AG04449 (cell line): ENCODE measurements at regions not wholly inside any gene's neighbourhood (a gene's known extent, or its start where the extent isn't known, plus 50 kb on each side); places are given as distances from the start of the nearest gene placed in this dataset.

Experiments used
- CTCF ChIA-PET: fragments of 350-600 bp; formaldehyde crosslinking; extraction: SDS; loops from one replicate; lab custom pipeline; 2021; ENCODE audit warnings: antibody characterized with exemption; lab: Yijun Ruan, JAX
- POLR2A ChIA-PET: fragments of 400-600, 350-600 bp; formaldehyde crosslinking; extraction: SDS; loops from one replicate; lab custom pipeline; 2020; ENCODE audit warnings: antibody characterized with exemption, inconsistent platforms; lab: Yijun Ruan, JAX
- DNase-seq: peaks from one replicate; pipeline ENCODE4 v3.0.0-alpha.2; 2010; ENCODE audit warnings: low read depth, low spot score
- H3K4me3 ChIP-seq: 2 replicates; pipeline ENCODE4 v1.5.1; 2011; ENCODE audit warnings: low read depth, mild to moderate bottlenecking, control low read depth, low read length
- TF ChIP-seq, protein P1 (sequence below): IDR thresholded peaks from one replicate; pipeline ENCODE4 v1.5.1; 2011; ENCODE audit warnings: mild to moderate bottlenecking, moderate library complexity, low read length, control low read depth, inconsistent platforms; ENCODE audit not compliant: insufficient read depth; ENCODE audit errors: missing control alignments

DNA sequence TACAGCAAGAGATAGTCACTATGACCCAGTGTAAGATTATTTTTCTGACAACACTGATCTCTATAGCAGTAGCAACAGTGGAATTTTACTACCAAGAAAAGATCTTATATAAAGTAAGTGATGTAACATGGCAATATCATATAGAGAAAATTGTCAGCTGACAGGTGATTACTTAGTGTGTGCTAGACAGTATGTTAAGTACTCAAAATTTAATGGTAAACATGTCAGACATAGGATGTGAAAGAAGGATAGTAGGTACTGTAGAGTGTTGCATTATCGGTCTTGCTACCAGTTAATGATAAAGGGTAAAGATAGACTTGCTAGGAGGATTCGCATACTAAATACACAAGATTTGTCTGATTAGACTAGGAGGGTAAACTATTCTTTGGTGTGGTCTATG lies 247.4 kb downstream of the CYLC2 start:
- DNase-seq: no peak
- ChIA-PET POLR2A (no interaction called here), CTCF (no interaction called here)
- H3K4me3 ChIP-seq: no peak overlapping the region
- TF ChIP-seq, protein P1, sequence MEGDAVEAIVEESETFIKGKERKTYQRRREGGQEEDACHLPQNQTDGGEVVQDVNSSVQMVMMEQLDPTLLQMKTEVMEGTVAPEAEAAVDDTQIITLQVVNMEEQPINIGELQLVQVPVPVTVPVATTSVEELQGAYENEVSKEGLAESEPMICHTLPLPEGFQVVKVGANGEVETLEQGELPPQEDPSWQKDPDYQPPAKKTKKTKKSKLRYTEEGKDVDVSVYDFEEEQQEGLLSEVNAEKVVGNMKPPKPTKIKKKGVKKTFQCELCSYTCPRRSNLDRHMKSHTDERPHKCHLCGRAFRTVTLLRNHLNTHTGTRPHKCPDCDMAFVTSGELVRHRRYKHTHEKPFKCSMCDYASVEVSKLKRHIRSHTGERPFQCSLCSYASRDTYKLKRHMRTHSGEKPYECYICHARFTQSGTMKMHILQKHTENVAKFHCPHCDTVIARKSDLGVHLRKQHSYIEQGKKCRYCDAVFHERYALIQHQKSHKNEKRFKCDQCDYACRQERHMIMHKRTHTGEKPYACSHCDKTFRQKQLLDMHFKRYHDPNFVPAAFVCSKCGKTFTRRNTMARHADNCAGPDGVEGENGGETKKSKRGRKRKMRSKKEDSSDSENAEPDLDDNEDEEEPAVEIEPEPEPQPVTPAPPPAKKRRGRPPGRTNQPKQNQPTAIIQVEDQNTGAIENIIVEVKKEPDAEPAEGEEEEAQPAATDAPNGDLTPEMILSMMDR: no peak

DNA sequence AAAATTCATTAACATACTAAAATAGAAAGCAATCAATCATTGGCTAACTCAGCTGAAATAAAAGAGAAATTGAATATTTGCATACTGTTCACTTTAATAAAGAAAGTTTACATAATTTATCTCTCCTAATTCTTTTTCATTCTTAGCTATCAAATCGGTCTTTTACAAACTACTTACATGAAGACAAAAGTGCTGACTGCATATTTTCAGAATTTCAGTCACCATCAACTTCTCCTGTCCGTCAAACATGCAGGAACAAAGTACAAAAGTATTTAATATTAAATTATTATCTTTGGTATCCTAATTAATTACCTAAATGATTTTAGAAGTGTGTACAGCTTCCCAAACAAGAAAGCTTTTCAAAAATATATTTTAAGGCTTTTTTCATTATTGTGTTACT lies 248.4 kb downstream of the CYLC2 start:
- DNase-seq: no peak
- POLR2A ChIA-PET: no interaction called here
- CTCF ChIA-PET: no interaction called here
- TF ChIP-seq, protein P1: no peak
- no peak overlapping the region for H3K4me3 ChIP-seq

GRCh38 chr9:103245369-103245768 lies 250.2 kb downstream of the CYLC2 start:
- no peak overlapping the region for H3K4me3 ChIP-seq
- ChIA-PET POLR2A (no interaction called here), CTCF (no interaction called here)
- DNase-seq: no peak
- TF ChIP-seq, protein P1: no peak

- TF ChIP-seq, protein P1: no peak
- H3K4me3 ChIP-seq: no peak overlapping the region
- ChIA-PET CTCF (no interaction called here), POLR2A (no interaction called here)
- DNase-seq: no peak
Observed at GRCh38 chr9:103261951-103262350, 266.8 kb downstream of the CYLC2 start.

DNA sequence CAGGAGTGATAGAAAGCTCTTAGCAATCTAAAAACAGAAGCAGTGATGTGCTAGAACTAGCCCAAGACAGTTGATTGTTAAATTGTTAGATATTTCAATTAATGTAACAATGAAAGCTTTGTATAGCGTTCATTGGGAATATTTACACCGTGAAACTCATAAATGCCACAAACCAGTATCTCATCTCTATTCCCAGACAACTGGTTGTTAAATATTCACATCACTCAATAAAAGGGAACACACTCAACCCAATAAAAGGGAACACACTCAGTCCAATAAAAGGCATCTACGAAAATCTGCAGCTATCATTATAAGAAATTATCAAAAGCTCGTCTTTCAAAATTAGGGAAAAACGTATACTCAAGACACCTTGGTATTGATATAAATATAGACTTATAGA lies 270.9 kb downstream of the CYLC2 start:
- ChIA-PET CTCF (no interaction called here), POLR2A (no interaction called here)
- DNase-seq: no peak
- H3K4me3 ChIP-seq: no peak overlapping the region
- TF ChIP-seq, protein P1: no peak

DNA sequence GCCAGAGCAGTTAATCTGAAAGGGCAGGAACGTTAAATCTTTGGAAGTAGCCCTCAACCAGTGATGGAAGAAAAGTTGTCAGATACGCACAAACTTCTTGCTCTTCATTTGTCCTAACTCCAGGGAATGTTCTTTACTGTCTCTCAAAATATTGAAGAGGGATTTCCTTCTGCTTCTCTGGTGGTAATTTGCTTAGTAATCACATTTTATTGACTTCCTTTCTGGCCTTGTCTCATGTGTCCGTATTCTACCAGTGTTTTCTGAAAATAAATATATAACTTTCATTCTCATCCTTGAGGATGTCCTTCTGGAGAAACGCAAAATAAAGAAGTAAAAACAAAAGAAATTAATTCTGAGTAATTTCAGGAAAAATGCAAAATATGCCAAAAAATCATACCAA lies 282.1 kb downstream of the CYLC2 start:
- no peak for DNase-seq
- ChIA-PET POLR2A (no interaction called here), CTCF (no interaction called here)
- TF ChIP-seq, protein P1: no peak
- no peak overlapping the region for H3K4me3 ChIP-seq

- POLR2A ChIA-PET: no interaction called here
- CTCF ChIA-PET: no interaction called here
- DNase-seq: no peak
- no peak overlapping the region for H3K4me3 ChIP-seq
- TF ChIP-seq, protein P1: no peak
Observed at GRCh38 chr9:103281126-103281525, 286.0 kb downstream of the CYLC2 start.
